ENCODE measurements at regions not wholly inside any gene's neighbourhood (a gene's known extent, or its start where the extent isn't known, plus 50 kb on each side); places are given as distances from the start of the nearest gene placed in this dataset.

DNA sequence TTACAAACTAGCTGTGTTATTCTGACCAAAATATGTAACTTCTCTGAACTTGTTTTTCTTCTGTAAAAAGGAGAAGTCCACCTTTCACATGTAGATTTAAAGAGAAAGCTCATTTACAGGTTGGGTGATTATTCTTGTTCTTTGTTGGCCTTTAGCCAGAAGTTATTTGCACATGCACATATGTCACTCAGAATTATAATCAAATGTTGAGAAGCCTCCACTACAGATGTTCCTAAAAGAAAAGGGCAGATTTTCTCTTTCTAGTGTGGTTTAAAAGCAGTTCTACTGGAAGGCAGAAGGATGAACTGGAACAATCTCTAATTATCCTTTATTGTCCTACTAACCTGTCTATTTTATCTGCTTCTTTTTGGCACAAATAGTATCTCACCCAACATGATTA is 209.8 kb upstream of the ELAVL2 start:
- DNase-seq (ENCODE audit: low read depth, low spot score) (no peak), FAIRE-seq (no peak)
- no peaks in the 10 kb centered on the region for H3K4me1 ChIP-seq (ENCODE audit: control insufficient read depth, extremely low read depth, insufficient read depth, low read length)
- dilution Hi-C loops (cut with MboI; ENCODE audit: extremely low pct_ligation_motif_present, low sequenced_read_pairs): no loop called here
- H3K36me3 ChIP-seq (ENCODE audit: control insufficient read depth in 2 of 2, extremely low read depth in 1 of 2, insufficient read depth in 2 of 2, low read length in 2 of 2): no peaks in the 10 kb centered on the region
- no peak for TF ChIP-seq EZH2 (IDR thresholded peaks at IDR 0.05; ENCODE audit: low read length)
- TF ChIP-seq, protein P1, sequence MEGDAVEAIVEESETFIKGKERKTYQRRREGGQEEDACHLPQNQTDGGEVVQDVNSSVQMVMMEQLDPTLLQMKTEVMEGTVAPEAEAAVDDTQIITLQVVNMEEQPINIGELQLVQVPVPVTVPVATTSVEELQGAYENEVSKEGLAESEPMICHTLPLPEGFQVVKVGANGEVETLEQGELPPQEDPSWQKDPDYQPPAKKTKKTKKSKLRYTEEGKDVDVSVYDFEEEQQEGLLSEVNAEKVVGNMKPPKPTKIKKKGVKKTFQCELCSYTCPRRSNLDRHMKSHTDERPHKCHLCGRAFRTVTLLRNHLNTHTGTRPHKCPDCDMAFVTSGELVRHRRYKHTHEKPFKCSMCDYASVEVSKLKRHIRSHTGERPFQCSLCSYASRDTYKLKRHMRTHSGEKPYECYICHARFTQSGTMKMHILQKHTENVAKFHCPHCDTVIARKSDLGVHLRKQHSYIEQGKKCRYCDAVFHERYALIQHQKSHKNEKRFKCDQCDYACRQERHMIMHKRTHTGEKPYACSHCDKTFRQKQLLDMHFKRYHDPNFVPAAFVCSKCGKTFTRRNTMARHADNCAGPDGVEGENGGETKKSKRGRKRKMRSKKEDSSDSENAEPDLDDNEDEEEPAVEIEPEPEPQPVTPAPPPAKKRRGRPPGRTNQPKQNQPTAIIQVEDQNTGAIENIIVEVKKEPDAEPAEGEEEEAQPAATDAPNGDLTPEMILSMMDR (optimal IDR thresholded peaks at IDR 0.05 in 1 of 3, IDR thresholded peaks at IDR 0.05 in 1 of 3, conservative IDR thresholded peaks at IDR 0.05 in 1 of 3; ENCODE audit: extremely low read depth in 1 of 3, insufficient read depth in 2 of 3, low read length in 3 of 3): no peak
- no peak overlapping the region for H3K4me2 ChIP-seq (ENCODE audit: control insufficient read depth, extremely low read depth, insufficient read depth, low read depth, low read length)
- H4K20me1 ChIP-seq (ENCODE audit: control insufficient read depth, extremely low read depth, insufficient read depth, low read length): no peaks in the 10 kb centered on the region
- H3K4me3 ChIP-seq (ENCODE audit: control insufficient read depth in 2 of 3, extremely low read depth in 1 of 3, insufficient read depth in 2 of 3, low read depth in 1 of 3, low read length in 3 of 3): no peak overlapping the region
- peak overlapping the region; percentile 5 for H2AFZ ChIP-seq (ENCODE audit: control insufficient read depth, low read length)
- no peaks in the 10 kb centered on the region for H3K9me3 ChIP-seq (ENCODE audit: control insufficient read depth, low read depth, low read length)
- no peaks in the 10 kb centered on the region for H3K79me2 ChIP-seq (ENCODE audit: control insufficient read depth, insufficient read depth, low read length)
- H3K27ac ChIP-seq (ENCODE audit: control insufficient read depth, insufficient read depth, low read length): no peak overlapping the region
- no peaks in the 10 kb centered on the region for H3K27me3 ChIP-seq (ENCODE audit: control insufficient read depth, extremely low read depth, insufficient read depth, low read length)
- H3K9me1 ChIP-seq (ENCODE audit: control insufficient read depth, extremely low read depth, insufficient read depth, low read length): no peaks in the 10 kb centered on the region
- H3K9ac ChIP-seq (ENCODE audit: control insufficient read depth, extremely low read depth, insufficient read depth, low read length): no peak overlapping the region

DNA sequence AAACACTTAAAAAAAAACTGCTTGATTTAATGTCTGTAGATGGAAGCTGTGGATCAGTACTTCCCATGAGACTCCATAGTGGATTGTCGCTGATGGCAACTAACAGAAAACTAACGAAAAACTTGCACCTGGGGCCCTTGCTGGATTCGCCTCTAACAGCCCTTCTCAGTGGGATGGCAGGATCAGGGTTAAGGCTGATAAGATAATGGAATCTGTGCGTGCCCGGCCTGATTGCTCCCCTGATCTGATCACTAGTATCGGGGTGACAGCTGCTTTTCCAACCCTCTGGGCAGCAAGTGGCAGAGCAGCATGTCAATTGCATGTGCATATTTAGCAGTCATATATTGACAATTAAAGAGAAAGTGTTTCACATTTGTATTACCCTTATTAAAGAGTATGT is 185.8 kb upstream of the ELAVL2 start:
- no peak for FAIRE-seq
- TF ChIP-seq, protein P1 (optimal IDR thresholded peaks at IDR 0.05 in 1 of 3, IDR thresholded peaks at IDR 0.05 in 1 of 3, conservative IDR thresholded peaks at IDR 0.05 in 1 of 3; ENCODE audit: extremely low read depth in 1 of 3, insufficient read depth in 2 of 3, low read length in 3 of 3): no peak
- TF ChIP-seq EZH2 (IDR thresholded peaks at IDR 0.05; ENCODE audit: low read length): no peak
- dilution Hi-C loops (cut with MboI; ENCODE audit: extremely low pct_ligation_motif_present, low sequenced_read_pairs): no loop called here

More for the DNA sequence above, 185.8 kb upstream of the ELAVL2 start:
- Histone ChIP-seq H4K20me1 (ENCODE audit: control insufficient read depth, extremely low read depth, insufficient read depth, low read length) (no peaks in the 10 kb centered on the region), H3K27ac (ENCODE audit: control insufficient read depth, insufficient read depth, low read length) (no peak overlapping the region), H3K9me1 (ENCODE audit: control insufficient read depth, extremely low read depth, insufficient read depth, low read length) (no peaks in the 10 kb centered on the region), H3K4me2 (ENCODE audit: control insufficient read depth, extremely low read depth, insufficient read depth, low read depth, low read length) (no peak overlapping the region), H3K4me1 (ENCODE audit: control insufficient read depth, extremely low read depth, insufficient read depth, low read length) (no peaks in the 10 kb centered on the region), H3K9ac (ENCODE audit: control insufficient read depth, extremely low read depth, insufficient read depth, low read length) (no peak overlapping the region), H3K36me3 (ENCODE audit: control insufficient read depth in 2 of 2, extremely low read depth in 1 of 2, insufficient read depth in 2 of 2, low read length in 2 of 2) (no peaks in the 10 kb centered on the region), H3K9me3 (ENCODE audit: control insufficient read depth, low read depth, low read length) (peaks cover 2% of the 10 kb centered on the region), H3K79me2 (ENCODE audit: control insufficient read depth, insufficient read depth, low read length) (no peaks in the 10 kb centered on the region), H2AFZ (ENCODE audit: control insufficient read depth, low read length) (no peak overlapping the region), H3K4me3 (ENCODE audit: control insufficient read depth in 2 of 3, extremely low read depth in 1 of 3, insufficient read depth in 2 of 3, low read depth in 1 of 3, low read length in 3 of 3) (no peak overlapping the region), H3K27me3 (ENCODE audit: control insufficient read depth, extremely low read depth, insufficient read depth, low read length) (no peaks in the 10 kb centered on the region)
- DNase-seq (ENCODE audit: low read depth, low spot score): no peak
